GM12892 (cell line): ENCODE measurements at regions not wholly inside any gene's neighbourhood (a gene's known extent, or its start where the extent isn't known, plus 50 kb on each side); places are given as distances from the start of the nearest gene placed in this dataset.

Source experiments
- DNase-seq: peaks from one replicate; pipeline ENCODE4 v3.0.0; 2011; ENCODE audit not compliant: insufficient read length
- FAIRE-seq: peaks from 2 replicates; lab custom pipeline; 2011; peaks lifted over from hg19 to GRCh38; lab: Jason Lieb, UNC
- POLR2A ChIP-seq: IDR thresholded peaks from 2 replicates; pipeline ENCODE4 v1.6.1; 2011; ENCODE audit warnings: low read depth, low read length, control low read depth
- POLR2AphosphoS5 ChIP-seq: IDR thresholded peaks from 2 replicates; pipeline ENCODE4 v1.6.1; 2011; ENCODE audit warnings: low read depth, low read length, control low read depth
- TAF1 ChIP-seq: IDR thresholded peaks from 2 replicates; pipeline ENCODE4 v1.6.1; 2011; ENCODE audit warnings: low read depth, mild to moderate bottlenecking, control low read depth, low read length, borderline replicate concordance

- FAIRE-seq = no peak
- DNase-seq = no peak
- TF ChIP-seq TAF1 = no peak
- TF ChIP-seq POLR2A = no peak
- TF ChIP-seq POLR2AphosphoS5 = no peak
Observed at GRCh38 chr6:169837529-169838250, 86.3 kb downstream of the ERMARD start.

- TF ChIP-seq TAF1 = no peak
- TF ChIP-seq POLR2AphosphoS5 = no peak
- TF ChIP-seq POLR2A = no peak
- DNase-seq (no peak), FAIRE-seq (no peak)
Observed at GRCh38 chr6:169833258-169833794, 81.9 kb downstream of the ERMARD start.

GRCh38 chr6:169832247-169832948 lies 81.0 kb downstream of the ERMARD start:
- FAIRE-seq (no peak), DNase-seq (no peak)
- TF ChIP-seq TAF1 = no peak
- no peak for TF ChIP-seq POLR2AphosphoS5
- TF ChIP-seq POLR2A = no peak

- DNase-seq (peak; percentile 57), FAIRE-seq (no peak)
- TF ChIP-seq POLR2A = no peak
- TF ChIP-seq TAF1 = no peak
- no peak for TF ChIP-seq POLR2AphosphoS5
Observed at GRCh38 chr6:169831450-169832246, 80.2 kb downstream of the ERMARD start.
